DMS53 treated with DMSO at 0.1 percent for 48 hours (cell line): ENCODE measurements at regions not wholly inside any gene's neighbourhood (a gene's known extent, or its start where the extent isn't known, plus 50 kb on each side); places are given as distances from the start of the nearest gene placed in this dataset.

Experiments used
- DNase-seq: peaks from one replicate; lab custom pipeline; 2025; ENCODE audit not compliant: unreplicated experiment; lab: John Stamatoyannopoulos, UW

- no peak for DNase-seq
Observed at GRCh38 chr17:73947966-73948355, 255.5 kb upstream of the RPL38 start.

- DNase-seq: no peak
Observed at GRCh38 chr17:73949903-73950592, 253.4 kb upstream of the RPL38 start.

GRCh38 chr17:73950593-73950914 is 252.9 kb upstream of the RPL38 start:
- no peak for DNase-seq

GRCh38 chr17:73952082-73952479 is 251.4 kb upstream of the RPL38 start:
- DNase-seq: no peak

- DNase-seq: no peak
Observed at GRCh38 chr17:73952480-73953205, 250.8 kb upstream of the RPL38 start.

- DNase-seq: no peak
Observed at GRCh38 chr17:73953206-73954033, 250.1 kb upstream of the RPL38 start.

- no peak for DNase-seq
Observed at GRCh38 chr17:73954951-73955350, 248.5 kb upstream of the RPL38 start.

GRCh38 chr17:73955616-73956015 is 247.9 kb upstream of the RPL38 start:
- no peak for DNase-seq

GRCh38 chr17:73956169-73956568 is 247.3 kb upstream of the RPL38 start:
- DNase-seq: no peak

GRCh38 chr17:73956595-73957465 is 246.6 kb upstream of the RPL38 start:
- DNase-seq: peak; percentile 53

- DNase-seq: no peak
Observed at GRCh38 chr17:73957564-73957963, 245.9 kb upstream of the RPL38 start.

GRCh38 chr17:73958453-73958852 is 245.0 kb upstream of the RPL38 start:
- DNase-seq: no peak

- no peak for DNase-seq
Observed at GRCh38 chr17:73960469-73960868, 243.0 kb upstream of the RPL38 start.

GRCh38 chr17:73962308-73962707 is 241.2 kb upstream of the RPL38 start:
- DNase-seq: no peak

GRCh38 chr17:73968680-73969079 is 234.8 kb upstream of the RPL38 start:
- no peak for DNase-seq

- DNase-seq: no peak
Observed at GRCh38 chr17:73969956-73970355, 233.5 kb upstream of the RPL38 start.

GRCh38 chr17:73971127-73971526 is 232.4 kb upstream of the RPL38 start:
- DNase-seq: no peak

GRCh38 chr17:73972056-73972455 is 231.4 kb upstream of the RPL38 start:
- no peak for DNase-seq

GRCh38 chr17:73972901-73973300 is 230.6 kb upstream of the RPL38 start:
- DNase-seq: no peak

GRCh38 chr17:73973586-73974409 is 229.7 kb upstream of the RPL38 start:
- DNase-seq: no peak
